IPS-18a (cell line): ENCODE measurements at regions not wholly inside any gene's neighbourhood (a gene's known extent, or its start where the extent isn't known, plus 50 kb on each side); places are given as distances from the start of the nearest gene placed in this dataset.
"Not testable (repeated sequence)": the region's sequence is repeated elsewhere in the genome, so short reads cannot be mapped to it uniquely, and the experiment has no call there.

Source experiments
- H3K27ac ChIP-seq: one replicate; pipeline ENCODE4 v1.5.1; 2013; ENCODE audit warnings: low read length
- H3K27me3 ChIP-seq: one replicate; pipeline ENCODE4 v1.6.1; 2013; ENCODE audit warnings: mild to moderate bottlenecking, low read length; ENCODE audit not compliant: control insufficient read depth, insufficient read depth
- H3K36me3 ChIP-seq: one replicate; pipeline ENCODE4 v1.6.1; 2013; ENCODE audit warnings: low read depth, low read length; ENCODE audit not compliant: control insufficient read depth
- H3K4me1 ChIP-seq: one replicate; pipeline ENCODE4 v1.6.1; 2013; ENCODE audit warnings: low read depth, low read length; ENCODE audit not compliant: control insufficient read depth
- H3K4me3 ChIP-seq: one replicate; pipeline ENCODE4 v1.5.1; 2013; ENCODE audit warnings: low read length
- H3K9ac ChIP-seq: one replicate; pipeline ENCODE4 v1.6.1; 2013; ENCODE audit warnings: mild to moderate bottlenecking, low read length, moderate library complexity
- H3K9me3 ChIP-seq: one replicate; pipeline ENCODE4 v1.6.1; 2013; ENCODE audit warnings: low read depth, low read length; ENCODE audit not compliant: control insufficient read depth

- Histone ChIP-seq H3K9ac (no peak overlapping the region), H3K36me3 (no peaks in the 10 kb centered on the region), H3K4me1 (no peaks in the 10 kb centered on the region), H3K27ac (no peak overlapping the region), H3K9me3 (no peaks in the 10 kb centered on the region), H3K27me3 (no peaks in the 10 kb centered on the region), H3K4me3 (no peak overlapping the region)
Observed at GRCh38 chr15:31193291-31193690, 91.8 kb upstream of the TRPM1 start.

- Histone ChIP-seq H3K27ac (no peak overlapping the region), H3K4me1 (no peaks in the 10 kb centered on the region), H3K4me3 (no peak overlapping the region), H3K36me3 (no peaks in the 10 kb centered on the region), H3K9me3 (no peaks in the 10 kb centered on the region), H3K27me3 (no peaks in the 10 kb centered on the region), H3K9ac (no peak overlapping the region)
Observed at GRCh38 chr15:31195871-31196270, 94.3 kb upstream of the TRPM1 start.

GRCh38 chr15:31197497-31198414 is 96.2 kb upstream of the TRPM1 start:
- Histone ChIP-seq H3K27ac (no peak overlapping the region), H3K36me3 (no peaks in the 10 kb centered on the region), H3K4me1 (no peaks in the 10 kb centered on the region), H3K9ac (no peak overlapping the region), H3K9me3 (no peaks in the 10 kb centered on the region), H3K27me3 (no peaks in the 10 kb centered on the region), H3K4me3 (no peak overlapping the region)

GRCh38 chr15:31200735-31201151 is 99.2 kb upstream of the TRPM1 start:
- H3K4me1 ChIP-seq = no peaks in the 10 kb centered on the region
- H3K9ac ChIP-seq = no peak overlapping the region
- no peak overlapping the region for H3K27ac ChIP-seq
- no peaks in the 10 kb centered on the region for H3K36me3 ChIP-seq
- no peaks in the 10 kb centered on the region for H3K9me3 ChIP-seq
- no peaks in the 10 kb centered on the region for H3K27me3 ChIP-seq
- no peak overlapping the region for H3K4me3 ChIP-seq

GRCh38 chr15:31202953-31203352 is 101.4 kb upstream of the TRPM1 start:
- H3K9ac ChIP-seq = no peak overlapping the region
- no peak overlapping the region for H3K4me3 ChIP-seq
- H3K4me1 ChIP-seq = no peaks in the 10 kb centered on the region

GRCh38 chr15:31203999-31204398 is 102.5 kb upstream of the TRPM1 start:
- no peaks in the 10 kb centered on the region for H3K9me3 ChIP-seq
- H3K27me3 ChIP-seq = no peaks in the 10 kb centered on the region
- H3K4me1 ChIP-seq = no peaks in the 10 kb centered on the region
- H3K9ac ChIP-seq = no peak overlapping the region
- no peak overlapping the region for H3K27ac ChIP-seq
- no peaks in the 10 kb centered on the region for H3K36me3 ChIP-seq
- H3K4me3 ChIP-seq = no peak overlapping the region

More at GRCh38 chr15:31202953-31203352, 101.4 kb upstream of the TRPM1 start:
- no peaks in the 10 kb centered on the region for H3K9me3 ChIP-seq
- H3K27ac ChIP-seq = no peak overlapping the region
- H3K27me3 ChIP-seq = no peaks in the 10 kb centered on the region
- no peaks in the 10 kb centered on the region for H3K36me3 ChIP-seq

GRCh38 chr15:31206386-31207181 is 105.1 kb upstream of the TRPM1 start:
- no peaks in the 10 kb centered on the region for H3K36me3 ChIP-seq
- no peak overlapping the region for H3K9ac ChIP-seq
- no peak overlapping the region for H3K4me3 ChIP-seq
- no peaks in the 10 kb centered on the region for H3K4me1 ChIP-seq
- no peaks in the 10 kb centered on the region for H3K9me3 ChIP-seq
- no peaks in the 10 kb centered on the region for H3K27me3 ChIP-seq
- no peak overlapping the region for H3K27ac ChIP-seq

- Histone ChIP-seq H3K4me1 (no peaks in the 10 kb centered on the region), H3K4me3 (no peak overlapping the region)
Observed at GRCh38 chr15:31207246-31207645, 105.7 kb upstream of the TRPM1 start.

GRCh38 chr15:31207861-31208260 is 106.3 kb upstream of the TRPM1 start:
- H3K9me3 ChIP-seq, H3K27ac ChIP-seq, H3K27me3 ChIP-seq, H3K36me3 ChIP-seq, H3K9ac ChIP-seq, H3K4me1 ChIP-seq, H3K4me3 ChIP-seq: not testable (repeated sequence)

More at GRCh38 chr15:31207246-31207645, 105.7 kb upstream of the TRPM1 start:
- Histone ChIP-seq H3K36me3 (no peaks in the 10 kb centered on the region), H3K27me3 (no peaks in the 10 kb centered on the region), H3K9ac (no peak overlapping the region), H3K27ac (no peak overlapping the region), H3K9me3 (no peaks in the 10 kb centered on the region)

- Histone ChIP-seq H3K4me3 (no peak overlapping the region), H3K9me3 (no peaks in the 10 kb centered on the region), H3K36me3 (no peaks in the 10 kb centered on the region), H3K27me3 (no peaks in the 10 kb centered on the region), H3K4me1 (no peaks in the 10 kb centered on the region), H3K27ac (no peak overlapping the region), H3K9ac (no peak overlapping the region)
Observed at GRCh38 chr15:31208817-31209216, 107.3 kb upstream of the TRPM1 start.

- no peaks in the 10 kb centered on the region for H3K4me1 ChIP-seq
- no peaks in the 10 kb centered on the region for H3K27me3 ChIP-seq
- H3K4me3 ChIP-seq = no peak overlapping the region
- H3K9ac ChIP-seq = no peak overlapping the region
- H3K36me3 ChIP-seq = no peaks in the 10 kb centered on the region
- H3K27ac ChIP-seq = no peak overlapping the region
- no peaks in the 10 kb centered on the region for H3K9me3 ChIP-seq
Observed at GRCh38 chr15:31211353-31211752, 109.8 kb upstream of the TRPM1 start.
